ENCODE measurements at regions not wholly inside any gene's neighbourhood (a gene's known extent, or its start where the extent isn't known, plus 50 kb on each side); places are given as distances from the start of the nearest gene placed in this dataset.

- Mint-ChIP-seq H3K4me3 (no peak overlapping the region), H3K9me3 (peaks cover 0 to 4% (median 0%) of the 10 kb centered on the region in 7 donors), H3K27me3 (ENCODE audit: low read depth in 3 of 3) (peaks cover 0 to 2% (median 0%) of the 10 kb centered on the region in 3 donors), H3K27ac (no peak overlapping the region), H3K4me1 (no peaks in the 10 kb centered on the region), H3K36me3 (no peaks in the 10 kb centered on the region)
- H3K27ac ChIP-seq (ENCODE audit: low read depth in 1 of 2, low read length in 2 of 2) = no peak overlapping the region
- H4K20me1 ChIP-seq (ENCODE audit: insufficient read depth, low read length) = no peaks in the 10 kb centered on the region
- DNase-seq = no peak
- no peak overlapping the region for H2AFZ ChIP-seq (ENCODE audit: insufficient read depth, low read depth, low read length, poor library complexity, severe bottlenecking)
- H3K27me3 ChIP-seq (ENCODE audit: control insufficient read depth in 2 of 2, insufficient read depth in 2 of 2, low read length in 2 of 2) = no peaks in the 10 kb centered on the region
- no peaks in the 10 kb centered on the region for H3K79me2 ChIP-seq (ENCODE audit: insufficient read depth, low read length)
- intact Hi-C loops (cut with micrococcal nuclease) = no loop called here
- TF ChIP-seq CTCF (IDR thresholded peaks at IDR 0.05) = no peak
- H3K9ac ChIP-seq (ENCODE audit: insufficient read depth, low read length, poor library complexity, severe bottlenecking) = no peak overlapping the region
- 97% methylated on average over 4 of the region's 7 CpGs for WGBS (ENCODE audit: insufficient coverage)
- no peaks in the 10 kb centered on the region for H3K36me3 ChIP-seq (replicated peaks in 1 of 2; ENCODE audit: control insufficient read depth in 1 of 2, insufficient read depth in 2 of 2, low read length in 2 of 2)
- no peaks in the 10 kb centered on the region for H3K9me3 ChIP-seq (replicated peaks in 1 of 2; ENCODE audit: control insufficient read depth in 1 of 2, insufficient read depth in 1 of 2, low read length in 2 of 2)
- no peak overlapping the region for H3K4me3 ChIP-seq (replicated peaks in 1 of 3; ENCODE audit: low read depth in 2 of 3, low read length in 3 of 3)
- no peaks in the 10 kb centered on the region for H3K4me1 ChIP-seq (ENCODE audit: control insufficient read depth in 1 of 2, insufficient read depth in 2 of 2, low read length in 2 of 2)
- H3K4me2 ChIP-seq (replicated peaks; ENCODE audit: extremely low read depth, low read length, poor library complexity, severe bottlenecking) = no peak overlapping the region
Measured at GRCh38 chr1:56133522-56134472, 445.6 kb downstream of the PLPP3 start.

- no peak for DNase-seq
- intact Hi-C loops (cut with micrococcal nuclease) = no loop called here
- 17% methylated on average over 2 of the region's 4 CpGs for WGBS (ENCODE audit: insufficient coverage)
- H3K4me3 ChIP-seq (replicated peaks in 1 of 3; ENCODE audit: low read depth in 2 of 3, low read length in 3 of 3) = no peak overlapping the region
- H4K20me1 ChIP-seq (ENCODE audit: insufficient read depth, low read length) = no peaks in the 10 kb centered on the region
- H3K27ac ChIP-seq (ENCODE audit: low read depth in 1 of 2, low read length in 2 of 2) = no peak overlapping the region
- no peaks in the 10 kb centered on the region for H3K4me1 Mint-ChIP-seq
- H3K27me3 ChIP-seq (ENCODE audit: control insufficient read depth in 2 of 2, insufficient read depth in 2 of 2, low read length in 2 of 2) = no peaks in the 10 kb centered on the region
- no peaks in the 10 kb centered on the region for H3K9me3 ChIP-seq (replicated peaks in 1 of 2; ENCODE audit: control insufficient read depth in 1 of 2, insufficient read depth in 1 of 2, low read length in 2 of 2)
- no peaks in the 10 kb centered on the region for H3K4me1 ChIP-seq (ENCODE audit: control insufficient read depth in 1 of 2, insufficient read depth in 2 of 2, low read length in 2 of 2)
- H3K27ac Mint-ChIP-seq = no peak overlapping the region
- no peak for TF ChIP-seq CTCF (IDR thresholded peaks at IDR 0.05)
- H3K4me3 Mint-ChIP-seq = no peak overlapping the region
- H3K4me2 ChIP-seq (replicated peaks; ENCODE audit: extremely low read depth, low read length, poor library complexity, severe bottlenecking) = no peak overlapping the region
- no peaks in the 10 kb centered on the region for H3K36me3 ChIP-seq (replicated peaks in 1 of 2; ENCODE audit: control insufficient read depth in 1 of 2, insufficient read depth in 2 of 2, low read length in 2 of 2)
- no peaks in the 10 kb centered on the region for H3K79me2 ChIP-seq (ENCODE audit: insufficient read depth, low read length)
- H2AFZ ChIP-seq (ENCODE audit: insufficient read depth, low read depth, low read length, poor library complexity, severe bottlenecking) = no peak overlapping the region
- peaks cover 0 to 2% (median 2%) of the 10 kb centered on the region in 3 donors for H3K27me3 Mint-ChIP-seq (ENCODE audit: low read depth in 3 of 3)
- H3K36me3 Mint-ChIP-seq = no peaks in the 10 kb centered on the region
- H3K9me3 Mint-ChIP-seq = peaks cover 0 to 4% (median 0%) of the 10 kb centered on the region in 7 donors
- no peak overlapping the region for H3K9ac ChIP-seq (ENCODE audit: insufficient read depth, low read length, poor library complexity, severe bottlenecking)
Measured at GRCh38 chr1:56132520-56132919, 446.8 kb downstream of the PLPP3 start.

Measured in CD14-positive monocyte (primary cell).